ENCODE measurements at regions not wholly inside any gene's neighbourhood (a gene's known extent, or its start where the extent isn't known, plus 50 kb on each side); places are given as distances from the start of the nearest gene placed in this dataset.
A peak's percentile ranks its signal among the peaks of the same experiment; 100 is the strongest.
"Not testable (repeated sequence)": the region's sequence is repeated elsewhere in the genome, so short reads cannot be mapped to it uniquely, and the experiment has no call there.

- no peak for DNase-seq
Measured at GRCh38 chr1:213324859-213325258, 273.8 kb downstream of the RPS6KC1 start.

- DNase-seq: no peak
Measured at GRCh38 chr1:213325482-213325881, 274.4 kb downstream of the RPS6KC1 start.

- DNase-seq: no peak
Measured at GRCh38 chr1:213326281-213327016, 275.4 kb downstream of the RPS6KC1 start.

- DNase-seq: no peak
Measured at GRCh38 chr1:213327017-213327667, 276.1 kb downstream of the RPS6KC1 start.

- no peak for DNase-seq
Measured at GRCh38 chr1:213329406-213330008, 278.5 kb downstream of the RPS6KC1 start.

GRCh38 chr1:213330281-213330680, 279.2 kb downstream of the RPS6KC1 start:
- no peak for DNase-seq

- no peak for DNase-seq
Measured at GRCh38 chr1:213331631-213332175, 280.7 kb downstream of the RPS6KC1 start.

- no peak for DNase-seq
Measured at GRCh38 chr1:213332491-213332890, 281.4 kb downstream of the RPS6KC1 start.

GRCh38 chr1:213333121-213333520, 282.1 kb downstream of the RPS6KC1 start:
- no peak for DNase-seq

- no peak for DNase-seq
Measured at GRCh38 chr1:213335084-213335483, 284.0 kb downstream of the RPS6KC1 start.

GRCh38 chr1:213337025-213337678, 286.1 kb downstream of the RPS6KC1 start:
- no peak for DNase-seq

- DNase-seq: no peak
Measured at GRCh38 chr1:213340593-213340992, 289.6 kb downstream of the RPS6KC1 start.

- no peak for DNase-seq
Measured at GRCh38 chr1:213345621-213346020, 294.6 kb downstream of the RPS6KC1 start.

- DNase-seq: no peak
Measured at GRCh38 chr1:213357403-213357802, 306.4 kb downstream of the RPS6KC1 start.

GRCh38 chr1:213358368-213358767, 307.3 kb downstream of the RPS6KC1 start:
- not testable (repeated sequence) for DNase-seq

- no peak for DNase-seq
Measured at GRCh38 chr1:213362598-213362997, 311.6 kb downstream of the RPS6KC1 start.

GRCh38 chr1:213366141-213366831, 315.2 kb downstream of the RPS6KC1 start:
- DNase-seq: no peak

GRCh38 chr1:213369465-213369864, 318.4 kb downstream of the RPS6KC1 start:
- DNase-seq: no peak

- no peak for DNase-seq
Measured at GRCh38 chr1:213370523-213370922, 319.5 kb downstream of the RPS6KC1 start.

GRCh38 chr1:213371525-213371846, 320.4 kb downstream of the RPS6KC1 start:
- DNase-seq: no peak

- no peak for DNase-seq
Measured at GRCh38 chr1:213371847-213372619, 321.0 kb downstream of the RPS6KC1 start.

GRCh38 chr1:213374369-213374768, 323.3 kb downstream of the RPS6KC1 start:
- DNase-seq: peak; percentile 23
